OCI-LY1 (cell line): ENCODE measurements at regions not wholly inside any gene's neighbourhood (a gene's known extent, or its start where the extent isn't known, plus 50 kb on each side); places are given as distances from the start of the nearest gene placed in this dataset.
"Not testable (repeated sequence)": the region's sequence is repeated elsewhere in the genome, so short reads cannot be mapped to it uniquely, and the experiment has no call there.

Source experiments
- H2AFZ ChIP-seq: fragments of 200-600 bp; sonication (generic), shearing (Covaris generic); 2 replicates; pipeline ENCODE4 v1.6.0; 2014; ENCODE audit warnings: antibody characterized with exemption, mild to moderate bottlenecking, low read length
- H3F3A ChIP-seq: fragments of 200-600 bp; sonication (generic), shearing (Covaris generic); 2 replicates; pipeline ENCODE4 v1.6.0; 2014; ENCODE audit warnings: mild to moderate bottlenecking, antibody characterized with exemption, low read length, moderate library complexity; ENCODE audit not compliant: insufficient read depth
- H3K27ac ChIP-seq: fragments of 200-600 bp; sonication (generic); 2 replicates; pipeline ENCODE4 v1.5.1; 2014; ENCODE audit warnings: low read length, mixed run types, mild to moderate bottlenecking, low read depth; ENCODE audit not compliant: poor library complexity, severe bottlenecking
- H3K27me3 ChIP-seq: fragments of 200-600 bp; sonication (generic); 2 replicates; pipeline ENCODE4 v1.6.0; 2014; ENCODE audit warnings: antibody characterized with exemption, mild to moderate bottlenecking, low read length, moderate library complexity; ENCODE audit not compliant: insufficient read depth
- H3K36me3 ChIP-seq: fragments of 200-600 bp; sonication (generic); 2 replicates; pipeline ENCODE4 v1.6.1; 2014; ENCODE audit warnings: mild to moderate bottlenecking, antibody characterized with exemption, low read length, moderate library complexity, mixed read lengths; ENCODE audit not compliant: insufficient read depth
- H3K4me1 ChIP-seq: fragments of 200-600 bp; sonication (generic); 2 replicates; pipeline ENCODE4 v1.5.1; 2014; ENCODE audit warnings: mild to moderate bottlenecking, low read length, moderate library complexity; ENCODE audit not compliant: insufficient read depth, severe bottlenecking
- H3K4me2 ChIP-seq: fragments of 200-600 bp; sonication (generic), shearing (Covaris generic); 2 replicates; pipeline ENCODE4 v1.6.1; 2014; ENCODE audit warnings: low read length
- H3K4me3 ChIP-seq: fragments of 200-600 bp; sonication (generic); 2 replicates; pipeline ENCODE4 v1.5.1; 2014; ENCODE audit warnings: low read length, low read depth, mild to moderate bottlenecking, mixed read lengths; ENCODE audit not compliant: poor library complexity, severe bottlenecking
- H3K79me2 ChIP-seq: fragments of 200-600 bp; shearing (Covaris generic); 2 replicates; pipeline ENCODE4 v1.6.1; 2016; ENCODE audit warnings: mixed run types, low read length, mixed read lengths; ENCODE audit not compliant: insufficient read depth
- H3K9ac ChIP-seq: fragments of 200-600 bp; sonication (generic), shearing (Covaris generic); 2 replicates; pipeline ENCODE4 v1.6.1; 2014; ENCODE audit warnings: mild to moderate bottlenecking, low read length, mixed read lengths
- H3K9me2 ChIP-seq: fragments of 200-600 bp; sonication (generic), shearing (Covaris generic); 2 replicates; pipeline ENCODE4 v1.6.1; 2014; ENCODE audit warnings: low read depth, mild to moderate bottlenecking, low read length, mixed read lengths
- H3K9me3 ChIP-seq: fragments of 200-600 bp; shearing (Covaris generic); 2 replicates; pipeline ENCODE4 v1.6.1; 2014; ENCODE audit warnings: low read length, mixed read lengths
- H4K20me1 ChIP-seq: fragments of 200-600 bp; sonication (generic), shearing (Covaris generic); 2 replicates; pipeline ENCODE4 v1.6.0; 2016; ENCODE audit warnings: mild to moderate bottlenecking, low read length; ENCODE audit not compliant: insufficient read depth
- EZH2 ChIP-seq: fragments of 200-600 bp; sonication (generic), shearing (Covaris generic); IDR thresholded peaks from 2 replicates; pipeline ENCODE4 v1.8.0; 2017; ENCODE audit warnings: borderline replicate concordance, mixed run types, mild to moderate bottlenecking, antibody characterized with exemption, low read length, moderate library complexity, mixed read lengths
- TF ChIP-seq, protein P1 (sequence below): fragments of 200-600 bp; sonication (generic), shearing (Covaris generic); IDR thresholded peaks from 2 replicates; pipeline ENCODE4 v1.5.1; 2017; ENCODE audit warnings: mild to moderate bottlenecking, antibody characterized with exemption, low read length, moderate library complexity, mixed read lengths

DNA sequence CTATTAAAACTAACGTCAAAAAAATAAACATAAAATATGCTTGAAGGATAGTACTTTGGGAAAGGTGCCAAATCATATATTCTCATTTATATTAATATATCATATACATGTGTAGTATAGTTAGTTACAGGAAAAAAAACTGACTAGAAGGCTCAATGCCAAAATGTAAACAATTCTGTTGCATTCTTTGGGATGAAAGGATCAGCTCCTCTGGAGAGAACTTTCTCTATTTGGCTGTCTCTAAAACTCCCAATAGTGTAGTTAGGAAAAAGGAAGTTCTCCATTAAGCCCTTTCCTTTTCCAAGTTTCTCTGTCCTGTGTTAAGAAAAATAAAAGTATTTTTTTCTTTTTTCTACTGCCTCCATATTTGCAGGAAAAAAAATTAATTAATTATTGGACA lies 86.5 kb upstream of the BTN3A2 start:
- Histone ChIP-seq H3K4me3 (no peak overlapping the region), H4K20me1 (no peaks in the 10 kb centered on the region), H3K27ac (no peak overlapping the region), H3K4me2 (no peak overlapping the region), H3K27me3 (no peaks in the 10 kb centered on the region), H3F3A (peaks cover 7% of the 10 kb centered on the region; the same call in 1 of the 2 replicates), H3K79me2 (no peaks in the 10 kb centered on the region), H3K36me3 (no peaks in the 10 kb centered on the region), H3K4me1 (peaks cover 54% of the 10 kb centered on the region), H2AFZ (no peak overlapping the region), H3K9me2 (no peaks in the 10 kb centered on the region), H3K9ac (no peak overlapping the region), H3K9me3 (no peaks in the 10 kb centered on the region)
- TF ChIP-seq, protein P1, sequence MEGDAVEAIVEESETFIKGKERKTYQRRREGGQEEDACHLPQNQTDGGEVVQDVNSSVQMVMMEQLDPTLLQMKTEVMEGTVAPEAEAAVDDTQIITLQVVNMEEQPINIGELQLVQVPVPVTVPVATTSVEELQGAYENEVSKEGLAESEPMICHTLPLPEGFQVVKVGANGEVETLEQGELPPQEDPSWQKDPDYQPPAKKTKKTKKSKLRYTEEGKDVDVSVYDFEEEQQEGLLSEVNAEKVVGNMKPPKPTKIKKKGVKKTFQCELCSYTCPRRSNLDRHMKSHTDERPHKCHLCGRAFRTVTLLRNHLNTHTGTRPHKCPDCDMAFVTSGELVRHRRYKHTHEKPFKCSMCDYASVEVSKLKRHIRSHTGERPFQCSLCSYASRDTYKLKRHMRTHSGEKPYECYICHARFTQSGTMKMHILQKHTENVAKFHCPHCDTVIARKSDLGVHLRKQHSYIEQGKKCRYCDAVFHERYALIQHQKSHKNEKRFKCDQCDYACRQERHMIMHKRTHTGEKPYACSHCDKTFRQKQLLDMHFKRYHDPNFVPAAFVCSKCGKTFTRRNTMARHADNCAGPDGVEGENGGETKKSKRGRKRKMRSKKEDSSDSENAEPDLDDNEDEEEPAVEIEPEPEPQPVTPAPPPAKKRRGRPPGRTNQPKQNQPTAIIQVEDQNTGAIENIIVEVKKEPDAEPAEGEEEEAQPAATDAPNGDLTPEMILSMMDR: no peak
- no peak for TF ChIP-seq EZH2

DNA sequence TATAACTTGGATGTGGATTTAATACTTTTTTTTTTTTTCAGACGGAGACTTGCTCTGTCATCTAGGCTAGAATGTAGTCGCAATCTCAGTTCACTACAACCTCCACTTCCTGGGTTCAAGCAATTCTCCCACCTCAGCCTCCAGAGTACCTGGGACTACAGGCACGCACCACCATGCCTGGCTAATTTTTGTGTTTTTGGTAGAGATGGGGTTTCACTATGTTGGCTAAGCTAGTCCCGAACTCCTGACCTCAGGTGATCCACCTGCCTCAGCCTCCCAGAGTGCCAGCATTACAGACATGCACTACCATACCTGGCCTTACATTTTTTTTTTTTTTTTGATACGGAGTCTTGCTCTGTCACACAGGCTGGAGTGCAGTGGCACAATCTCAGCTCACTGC lies 85.6 kb upstream of the BTN3A2 start:
- not testable (repeated sequence) for H3K36me3 ChIP-seq, H3K27ac ChIP-seq, H3K4me2 ChIP-seq, H4K20me1 ChIP-seq, H2AFZ ChIP-seq, H3K79me2 ChIP-seq, H3K9me2 ChIP-seq, H3K9ac ChIP-seq, H3K27me3 ChIP-seq, H3F3A ChIP-seq, H3K9me3 ChIP-seq, H3K4me3 ChIP-seq
- peaks cover 50% of the 10 kb centered on the region for H3K4me1 ChIP-seq

DNA sequence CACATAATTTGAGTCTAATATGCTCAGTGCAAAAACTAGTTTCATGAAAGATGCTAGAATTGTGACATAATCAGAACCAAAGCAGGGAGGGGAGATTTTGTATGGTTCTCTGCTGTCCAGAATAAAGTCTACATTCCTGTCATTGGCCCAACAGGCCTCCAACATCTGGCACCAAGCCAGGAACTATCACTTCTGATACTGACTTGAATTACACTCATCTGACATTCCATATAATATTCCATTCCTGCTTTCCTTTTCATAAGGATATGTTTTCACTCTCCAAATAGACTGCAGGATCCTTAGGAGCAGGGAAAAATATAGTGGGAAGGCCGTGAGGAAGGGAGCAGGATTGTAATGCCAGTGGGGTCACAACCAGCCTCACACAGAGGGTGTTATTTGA lies 84.6 kb upstream of the BTN3A2 start:
- no peaks in the 10 kb centered on the region for H3K9me2 ChIP-seq
- TF ChIP-seq EZH2: no peak
- TF ChIP-seq, protein P1: no peak
- H3K4me3 ChIP-seq: no peak overlapping the region
- no peaks in the 10 kb centered on the region for H3K27me3 ChIP-seq
- no peak overlapping the region for H2AFZ ChIP-seq
- H3K9me3 ChIP-seq: no peaks in the 10 kb centered on the region
- H3K4me2 ChIP-seq: no peak overlapping the region
- no peak overlapping the region; the same call in 1 of the 2 replicates for H3K9ac ChIP-seq
- H3K79me2 ChIP-seq: no peaks in the 10 kb centered on the region
- no peaks in the 10 kb centered on the region for H4K20me1 ChIP-seq
- no peaks in the 10 kb centered on the region for H3K36me3 ChIP-seq
- peaks cover 7% of the 10 kb centered on the region; the same call in 1 of the 2 replicates for H3F3A ChIP-seq
- peaks cover 44% of the 10 kb centered on the region for H3K4me1 ChIP-seq
- peak overlapping the region; percentile 98 for H3K27ac ChIP-seq

DNA sequence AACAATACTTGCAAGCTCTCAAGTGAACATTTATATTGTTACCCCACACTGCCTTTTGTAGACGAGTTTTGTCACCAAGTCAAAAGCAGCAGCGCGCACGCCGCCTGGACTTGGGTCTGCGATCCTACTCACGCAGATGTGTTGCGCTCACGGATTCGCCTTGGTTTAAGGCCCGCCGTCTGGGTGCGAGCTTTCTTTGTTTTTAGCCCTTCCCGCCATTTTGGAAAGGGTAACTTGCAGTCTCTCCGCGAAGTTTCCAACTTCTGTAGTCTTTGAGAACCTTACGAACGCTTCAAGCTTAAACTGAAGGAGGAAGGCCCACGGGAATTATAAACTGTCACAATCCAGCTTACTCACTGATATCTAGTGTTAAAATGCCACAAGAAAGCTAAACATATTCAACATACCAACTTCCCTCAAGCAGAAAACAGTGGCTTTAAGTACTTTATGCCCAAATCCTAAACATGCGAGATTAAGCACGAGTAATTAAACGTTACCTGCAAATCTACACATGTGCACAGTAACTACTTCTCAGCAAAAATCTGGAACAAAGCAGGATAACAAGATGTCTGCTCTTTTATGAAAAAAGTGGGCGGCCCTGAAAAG lies 80.4 kb upstream of the BTN3A2 start:
- Histone ChIP-seq H3K27me3 (no peaks in the 10 kb centered on the region), H3K9me2 (no peaks in the 10 kb centered on the region), H3K9me3 (peaks cover 8% of the 10 kb centered on the region; the same call in 1 of the 2 replicates), H3K9ac (peak overlapping the region; percentile 96), H3F3A (peaks cover 7% of the 10 kb centered on the region; the same call in 1 of the 2 replicates), H3K4me3 (peak overlapping the region; percentile 68), H3K4me2 (peak overlapping the region; percentile 90), H4K20me1 (no peaks in the 10 kb centered on the region), H3K36me3 (no peaks in the 10 kb centered on the region), H2AFZ (no peak overlapping the region), H3K27ac (peak overlapping the region; percentile 98), H3K4me1 (peaks cover 31% of the 10 kb centered on the region), H3K79me2 (no peaks in the 10 kb centered on the region)
- TF ChIP-seq EZH2: no peak
- TF ChIP-seq, protein P1: no peak
